Embryonic facial prominence (tissue), 1 donor: ENCODE measurements at regions not wholly inside any gene's neighbourhood (a gene's known extent, or its start where the extent isn't known, plus 50 kb on each side); places are given as distances from the start of the nearest gene placed in this dataset.
"Not testable (repeated sequence)": the region's sequence is repeated elsewhere in the genome, so short reads cannot be mapped to it uniquely, and the experiment has no call there.

Source experiments
- DNase-seq: peaks from one replicate; pipeline ENCODE4 v3.0.0-alpha.2; 2016; ENCODE audit errors: extremely low spot score

DNA sequence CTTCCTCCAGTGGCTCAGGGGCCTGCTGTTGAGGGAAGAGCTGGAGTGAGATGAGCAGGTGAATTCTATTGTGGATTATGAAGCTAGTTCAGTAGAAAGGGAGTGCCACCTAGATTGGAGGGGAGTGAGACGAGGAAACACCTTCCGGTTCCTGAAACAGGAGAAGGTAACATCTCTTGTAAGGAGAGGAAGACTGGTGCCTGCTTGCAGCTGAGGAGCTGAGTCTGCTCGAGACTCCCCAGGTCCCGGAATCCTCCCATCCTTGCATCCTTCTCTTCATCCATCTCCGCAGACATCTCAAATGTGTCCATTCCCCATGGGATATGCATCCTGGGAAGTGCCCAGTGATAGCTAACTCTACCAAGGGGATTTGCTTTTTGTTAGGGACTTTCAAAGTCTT lies 242.9 kb upstream of the ZFP64 start:
- no peak for DNase-seq

DNA sequence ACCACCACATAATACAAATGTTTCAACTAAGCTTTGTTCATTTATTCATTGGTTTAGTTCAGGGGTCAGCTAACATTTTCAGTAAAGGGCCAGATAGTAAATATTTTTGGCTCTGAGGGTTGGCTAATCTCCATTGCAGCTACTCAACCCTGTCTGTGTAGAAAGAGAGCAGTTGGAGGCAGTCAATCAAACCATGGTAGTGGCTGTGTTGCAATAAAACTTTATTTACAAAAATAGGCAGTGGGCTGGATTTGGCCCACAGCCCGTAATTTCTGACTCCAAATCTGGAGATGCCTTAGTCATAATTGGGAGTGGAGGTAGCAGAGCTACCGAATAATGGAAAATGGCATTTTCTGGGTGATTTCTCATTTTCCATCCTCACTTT lies 242.5 kb upstream of the ZFP64 start:
- DNase-seq = no peak

- DNase-seq = no peak
These were observed 241.9 kb upstream of the ZFP64 start for GRCh38 chr20:52433326-52434040.

DNA sequence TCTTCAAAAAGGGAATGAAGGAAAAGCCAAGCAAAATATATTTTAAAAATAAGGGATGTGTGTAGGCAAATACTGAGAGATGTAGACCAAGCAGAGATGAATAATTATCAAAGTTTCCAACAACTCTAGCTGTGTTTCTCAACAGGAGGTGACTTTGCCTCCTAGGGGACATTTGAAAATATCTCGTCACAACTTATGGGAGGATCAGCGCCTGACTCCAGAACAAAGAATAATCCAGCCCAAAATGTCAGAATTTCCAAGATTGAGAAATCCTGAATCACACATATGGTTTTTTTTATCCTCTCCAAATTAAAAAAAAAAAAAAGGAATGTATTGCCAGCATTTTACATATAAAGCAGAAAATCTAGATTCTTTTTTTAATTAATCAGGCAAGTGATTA lies 241.2 kb upstream of the ZFP64 start:
- no peak for DNase-seq

GRCh38 chr20:52429029-52429428 lies 237.4 kb upstream of the ZFP64 start:
- DNase-seq = no peak

DNA sequence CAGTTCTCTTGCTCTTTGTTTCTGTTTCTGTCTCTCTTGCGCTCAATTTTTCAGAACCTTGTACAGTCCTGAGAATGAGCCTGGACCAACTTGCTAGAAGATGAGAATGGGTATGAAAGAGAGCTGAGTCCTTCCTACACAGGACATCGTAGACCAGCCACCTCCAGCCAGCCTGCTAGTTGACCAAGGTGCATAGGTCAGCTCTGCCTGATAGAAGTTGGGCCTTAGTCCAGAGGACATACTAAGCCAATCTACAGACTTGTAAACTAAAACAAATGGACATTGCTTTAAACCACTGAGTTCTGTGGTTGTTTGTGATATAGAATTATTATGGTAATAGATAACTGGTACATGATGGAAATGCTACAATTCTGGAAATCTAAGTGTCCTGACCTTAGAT lies 236.4 kb upstream of the ZFP64 start:
- DNase-seq = no peak

DNA sequence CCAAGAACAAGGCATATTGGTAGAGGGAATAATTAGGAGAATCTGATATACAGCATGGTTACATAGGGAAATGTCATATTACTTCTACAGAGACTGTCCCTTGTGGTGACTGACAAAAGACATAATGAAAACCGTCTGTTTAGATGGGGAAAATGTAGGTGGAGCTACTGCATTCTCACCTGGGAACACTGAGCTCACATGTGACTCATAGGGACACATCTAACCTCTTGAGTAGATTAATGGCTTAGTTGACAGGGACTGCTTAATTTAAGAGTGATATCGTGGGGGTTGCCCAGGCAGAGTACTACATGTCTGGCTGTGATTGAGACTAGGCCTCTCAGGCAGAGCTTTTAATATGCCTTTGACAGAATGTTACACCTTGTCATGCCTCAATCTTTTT lies 235.3 kb upstream of the ZFP64 start:
- no peak for DNase-seq

DNA sequence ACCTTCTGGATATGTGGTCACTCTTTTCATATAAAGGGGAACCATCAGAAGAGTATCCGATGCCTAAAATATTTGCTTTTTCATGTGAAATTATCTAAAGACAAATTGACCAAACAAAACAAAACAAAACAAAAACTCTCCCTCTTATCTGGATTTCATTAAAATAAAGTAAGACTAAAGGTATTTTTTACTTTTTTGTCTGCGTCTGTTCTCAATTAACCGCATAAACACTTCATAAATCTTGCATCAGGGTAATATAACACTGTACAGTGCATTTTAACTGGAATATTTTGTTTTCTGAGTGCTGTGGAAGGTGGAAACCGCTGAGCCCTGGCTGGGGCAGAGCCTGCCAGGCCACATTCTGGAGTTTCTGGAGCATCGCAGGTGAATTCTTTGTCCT lies 234.1 kb upstream of the ZFP64 start:
- DNase-seq = no peak

GRCh38 chr20:52425253-52425652 lies 233.7 kb upstream of the ZFP64 start:
- DNase-seq = no peak

- DNase-seq = not testable (repeated sequence)
These were observed 232.9 kb upstream of the ZFP64 start for GRCh38 chr20:52424357-52424942.

GRCh38 chr20:52423536-52424140 lies 232.1 kb upstream of the ZFP64 start:
- not testable (repeated sequence) for DNase-seq

DNA sequence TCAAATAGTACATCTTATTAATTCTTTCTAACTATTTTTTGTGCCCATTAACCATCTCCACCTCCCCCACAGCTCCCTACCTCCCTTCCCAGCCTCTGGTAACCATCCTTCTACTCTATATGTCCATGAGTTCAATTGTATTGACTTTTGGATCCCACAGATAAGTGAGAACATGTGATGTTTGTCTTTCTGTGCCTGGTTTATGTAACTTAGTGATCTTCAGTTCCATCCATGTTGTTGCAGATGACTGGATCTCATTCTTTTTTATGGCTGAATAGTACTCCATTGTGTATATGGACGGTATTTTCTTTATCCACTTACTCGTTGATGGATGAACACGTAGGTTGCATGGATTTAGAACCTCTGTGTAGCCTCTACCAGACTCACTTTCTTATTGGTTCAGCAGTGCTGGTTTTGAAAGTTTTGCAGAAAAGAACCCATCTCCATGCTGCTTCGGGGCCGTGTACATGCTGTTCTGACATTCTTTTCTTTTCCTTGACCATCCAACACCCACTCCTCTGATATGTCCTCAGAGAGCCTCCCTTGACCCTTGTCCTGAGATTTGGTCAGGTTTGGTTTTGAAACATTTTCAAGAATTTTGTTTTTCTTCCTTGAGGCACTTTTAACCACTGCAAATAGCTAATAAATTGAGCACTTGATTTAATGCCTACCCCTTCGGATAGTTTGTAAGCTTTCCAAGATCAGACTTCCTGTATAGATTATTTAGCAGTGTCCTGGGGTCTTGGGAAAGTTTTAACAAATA lies 231.2 kb upstream of the ZFP64 start:
- no peak for DNase-seq

- DNase-seq = no peak
These were observed 229.2 kb upstream of the ZFP64 start for GRCh38 chr20:52420805-52421204.

DNA sequence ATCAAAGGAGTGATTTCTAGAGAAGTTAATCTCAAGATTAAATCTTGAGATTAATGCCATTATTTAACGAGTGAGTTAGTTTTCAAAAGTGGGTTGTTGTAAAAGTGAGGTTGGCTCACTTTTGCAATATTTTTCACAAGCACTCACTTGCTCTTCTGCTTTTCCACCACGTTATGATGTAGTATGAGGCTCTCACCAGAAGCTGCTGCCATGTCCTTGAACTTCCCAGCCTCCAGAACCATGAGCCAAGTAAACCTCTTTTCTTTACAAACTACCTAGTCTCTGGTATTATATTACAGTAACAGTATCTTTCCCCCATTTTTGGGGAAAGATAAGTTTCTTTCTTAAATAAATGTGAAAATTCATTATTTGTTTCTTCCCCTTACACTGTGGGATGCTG lies 227.6 kb upstream of the ZFP64 start:
- DNase-seq = no peak

GRCh38 chr20:52416953-52417352 lies 225.4 kb upstream of the ZFP64 start:
- no peak for DNase-seq

GRCh38 chr20:52411611-52412010 lies 220.0 kb upstream of the ZFP64 start:
- DNase-seq = no peak

DNA sequence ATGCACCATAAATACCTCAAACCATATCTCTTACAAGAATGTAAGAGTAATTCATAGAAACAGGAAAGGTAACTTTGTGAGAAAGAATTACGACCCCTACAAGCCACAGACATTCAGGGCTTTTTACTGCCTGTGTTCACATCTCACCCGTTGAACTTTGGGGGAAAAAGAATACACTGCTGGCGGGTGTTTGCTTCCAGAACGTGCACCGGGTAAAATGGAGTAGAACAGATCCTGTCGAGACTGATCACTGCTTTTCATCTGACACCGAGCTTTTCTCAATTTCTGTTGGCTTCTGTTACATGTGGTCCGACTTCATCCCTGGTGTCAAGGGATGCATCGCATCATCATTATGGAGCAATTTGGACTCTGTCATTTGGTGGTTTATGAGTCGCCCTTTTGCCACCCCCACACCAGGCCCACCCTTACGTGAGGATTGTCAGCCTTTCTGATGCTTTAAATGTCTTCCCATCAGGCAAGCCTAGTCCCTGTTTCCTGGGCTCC lies 219.2 kb upstream of the ZFP64 start:
- DNase-seq = no peak

DNA sequence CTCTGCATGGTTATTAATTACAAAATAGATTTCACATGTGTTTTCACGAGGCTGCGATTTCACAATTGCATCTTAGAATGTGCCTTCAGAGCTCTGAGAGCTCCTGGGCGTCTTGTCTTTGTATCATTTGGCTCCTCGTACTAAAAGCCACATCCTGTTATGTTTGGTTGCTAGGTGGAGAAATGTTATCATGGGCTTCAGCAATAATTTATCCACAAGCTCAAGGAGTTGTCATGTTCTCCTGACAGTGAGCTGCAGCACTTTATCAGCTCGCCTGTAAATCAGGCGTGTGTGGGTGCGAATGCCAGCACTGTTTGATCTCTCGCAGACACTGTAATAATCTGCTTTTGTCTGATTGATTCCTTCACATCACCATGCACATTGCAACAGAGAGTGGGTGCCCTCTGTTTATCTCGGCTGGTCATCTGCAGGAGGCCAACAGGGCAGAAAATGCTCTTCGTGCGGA lies 218.6 kb upstream of the ZFP64 start:
- DNase-seq = no peak

GRCh38 chr20:52405986-52406385 lies 214.4 kb upstream of the ZFP64 start:
- DNase-seq = no peak

- no peak for DNase-seq
These were observed 213.8 kb upstream of the ZFP64 start for GRCh38 chr20:52405417-52405816.

DNA sequence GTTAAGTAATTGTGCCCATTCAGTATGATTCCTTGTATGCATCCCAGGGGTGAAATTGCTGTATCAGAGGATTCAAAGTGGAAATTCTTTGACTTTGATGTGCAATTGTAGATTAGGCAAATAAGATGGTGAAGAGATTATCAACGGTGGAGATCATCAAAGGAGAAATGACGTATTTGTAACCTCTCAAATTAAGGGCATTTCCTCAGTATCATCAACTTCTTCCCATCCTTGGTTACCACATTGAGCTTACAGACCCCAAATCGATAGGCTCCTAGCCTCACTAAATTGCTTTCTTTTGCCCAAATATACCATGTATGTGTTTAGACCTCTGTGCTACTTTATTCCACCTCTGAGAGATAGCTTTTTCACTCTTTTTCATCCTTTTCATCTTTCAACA lies 213.1 kb upstream of the ZFP64 start:
- DNase-seq = no peak

GRCh38 chr20:52402950-52403349 lies 211.4 kb upstream of the ZFP64 start:
- no peak for DNase-seq
